DMS53 treated with DMSO at 0.1 percent for 48 hours (cell line): ENCODE measurements at regions not wholly inside any gene's neighbourhood (a gene's known extent, or its start where the extent isn't known, plus 50 kb on each side); places are given as distances from the start of the nearest gene placed in this dataset.

Experiments used
- DNase-seq: peaks from one replicate; lab custom pipeline; 2025; ENCODE audit not compliant: unreplicated experiment; lab: John Stamatoyannopoulos, UW

DNA sequence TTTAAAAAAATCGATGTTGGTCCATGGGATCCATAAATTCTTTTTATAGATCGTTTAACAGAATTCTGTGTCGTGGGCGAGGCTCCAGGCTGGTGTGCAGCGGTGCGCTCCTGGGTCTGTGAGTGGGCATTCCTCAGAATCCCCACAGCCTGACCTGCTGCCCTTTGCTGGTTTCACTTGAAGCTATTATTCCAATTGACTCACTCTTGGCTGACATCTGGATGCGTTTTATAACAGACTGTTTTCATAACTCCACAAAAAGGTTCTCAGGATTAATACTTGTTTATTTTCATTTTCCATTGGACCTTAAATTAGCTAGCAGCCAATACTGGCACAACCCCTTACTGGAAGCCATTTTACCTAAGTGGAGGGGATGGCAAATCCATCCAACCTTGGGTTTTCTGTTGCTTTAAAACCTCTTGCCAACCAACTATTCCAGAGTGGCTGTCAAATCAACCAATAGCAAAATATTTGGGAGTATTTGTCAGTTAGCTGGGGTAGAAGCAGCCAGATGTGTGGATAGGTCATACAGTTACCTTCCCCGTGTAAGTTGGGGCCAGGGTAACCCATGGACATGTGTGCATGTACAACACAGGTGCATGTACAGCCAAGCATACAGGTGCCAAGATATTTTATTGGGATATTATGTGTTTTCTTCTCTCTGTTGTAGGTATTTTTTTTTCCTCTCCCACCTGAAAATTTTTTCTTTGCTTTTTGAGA, 160.7 kb upstream of the ZNF32 start:
- DNase-seq, result no peak

DNA sequence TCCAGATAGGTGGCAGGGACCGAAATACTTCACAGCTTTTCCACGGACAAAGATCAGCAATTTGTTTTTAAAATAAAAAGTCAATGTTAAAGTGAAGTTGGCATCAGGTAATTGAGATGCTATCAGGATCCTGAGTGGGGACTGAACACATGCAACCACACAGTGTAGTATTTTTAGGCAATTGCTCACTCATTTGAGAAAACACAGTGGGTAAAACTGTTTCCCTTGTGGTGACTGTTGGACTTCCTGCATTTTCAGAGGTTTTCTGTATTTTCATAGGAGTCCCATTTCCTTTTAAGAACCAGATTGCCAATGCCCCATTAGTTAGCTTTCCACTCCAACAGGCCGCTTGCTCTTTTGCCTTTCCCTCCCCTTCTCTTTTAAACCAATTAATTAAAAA, 159.5 kb upstream of the ZNF32 start:
- DNase-seq, result no peak

DNA sequence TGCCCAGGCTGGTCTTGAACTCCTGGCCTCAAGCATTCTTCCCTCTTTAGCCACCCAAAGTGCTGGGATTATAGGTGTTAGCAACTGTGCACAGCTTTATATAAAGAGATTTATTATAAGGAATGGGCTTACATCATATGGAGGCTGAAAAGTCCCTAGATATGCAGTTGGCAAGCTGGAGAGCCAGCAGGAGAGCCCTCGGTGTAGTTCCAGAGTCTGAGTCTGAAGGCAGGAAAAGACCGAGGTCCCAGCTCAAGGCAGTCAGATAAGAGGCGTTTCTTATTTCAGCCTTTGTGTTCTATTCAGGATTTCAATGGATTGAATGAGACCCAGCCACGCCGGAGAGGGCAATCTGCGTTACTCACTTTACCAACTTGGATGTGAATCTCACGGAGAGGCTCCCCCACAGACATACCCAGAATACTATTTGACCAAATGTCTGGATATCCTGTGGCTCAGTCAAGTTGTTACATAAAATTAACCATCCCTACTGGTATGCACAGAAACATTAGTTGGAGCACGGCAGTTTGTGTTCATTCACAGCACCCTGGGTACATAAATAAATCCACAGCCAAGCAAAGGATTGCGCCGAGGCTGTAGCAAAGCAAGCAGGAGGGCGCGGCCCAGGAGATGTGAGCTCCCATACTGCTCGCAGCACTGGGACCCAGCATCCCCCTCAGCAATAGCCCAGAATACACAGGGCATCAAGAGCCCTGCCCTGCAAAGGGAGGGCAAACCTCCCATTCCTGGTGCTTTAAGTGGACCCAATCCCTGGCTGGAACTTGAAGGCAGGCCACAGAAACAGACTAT, 158.4 kb upstream of the ZNF32 start:
- DNase-seq, result no peak

DNA sequence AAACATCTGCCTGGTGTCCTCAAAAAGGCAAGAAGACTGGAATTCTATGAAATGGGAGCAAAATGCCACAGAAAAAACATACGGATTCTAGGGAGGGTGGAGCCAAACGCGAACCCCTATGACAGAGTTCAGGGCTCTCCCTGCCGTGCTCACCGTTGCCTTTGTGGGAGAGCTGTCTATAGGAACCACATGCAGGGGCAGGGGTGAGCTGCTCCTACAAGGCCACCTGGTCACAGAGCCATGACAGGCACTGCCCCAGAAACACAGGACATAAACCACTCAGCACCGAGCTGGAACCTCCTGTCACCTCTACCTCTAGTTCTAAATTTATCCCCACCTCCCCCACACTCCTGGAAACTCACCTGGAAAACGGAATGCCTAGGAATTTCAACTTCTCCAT, 155.1 kb upstream of the ZNF32 start:
- no peak for DNase-seq

DNA sequence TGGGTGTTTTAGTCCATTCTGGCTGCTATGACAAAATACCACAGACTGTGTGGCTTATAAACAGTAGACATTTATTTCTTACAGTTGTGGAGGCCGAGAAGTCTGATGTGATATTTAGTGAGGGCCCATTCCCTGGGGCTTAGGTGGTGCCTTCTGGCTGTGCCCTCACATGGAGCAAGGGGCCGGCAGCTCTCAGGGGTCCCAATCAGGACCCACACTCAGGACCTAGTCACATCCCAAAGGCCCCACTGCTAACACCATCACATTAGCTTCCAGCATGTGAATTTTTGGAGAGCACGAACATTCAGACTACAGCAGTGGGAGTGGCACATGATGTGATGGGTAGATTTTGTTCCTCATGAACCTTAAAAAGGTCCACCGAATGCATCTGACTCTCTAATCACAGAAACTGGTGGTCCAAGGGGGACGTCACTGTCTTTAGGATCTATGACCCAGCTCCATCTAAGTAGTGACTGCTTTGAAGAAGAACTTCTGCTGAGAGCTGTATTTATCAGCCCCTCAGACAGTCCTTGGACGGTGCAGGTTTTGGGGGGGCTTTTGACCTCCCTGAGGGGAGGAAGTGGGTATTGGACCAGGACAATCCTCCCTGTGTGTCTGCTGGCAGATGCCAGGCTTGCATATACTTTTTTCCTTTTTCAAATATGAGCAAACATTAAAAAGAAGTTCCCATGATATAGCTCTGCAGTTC, 154.5 kb upstream of the ZNF32 start:
- no peak for DNase-seq

DNA sequence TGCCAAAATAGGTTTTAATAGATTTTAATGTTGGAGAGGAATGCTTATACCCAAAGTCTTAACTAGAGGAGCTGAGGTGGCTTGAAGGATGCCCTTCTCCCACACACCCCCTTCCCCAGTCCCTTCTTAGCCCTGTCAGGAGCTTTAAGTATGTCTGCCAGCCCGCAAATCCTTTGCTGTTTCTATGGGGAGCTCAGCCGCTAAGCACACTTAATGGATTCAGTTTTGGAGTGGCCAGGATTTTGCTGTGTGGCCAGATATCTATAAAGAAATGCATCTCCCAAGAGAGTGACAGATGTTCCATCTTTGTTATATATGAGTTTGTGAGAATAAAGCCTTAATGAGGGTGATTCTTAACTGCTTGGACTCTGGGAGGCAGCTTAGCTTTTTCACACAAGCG, 152.9 kb upstream of the ZNF32 start:
- no peak for DNase-seq

DNA sequence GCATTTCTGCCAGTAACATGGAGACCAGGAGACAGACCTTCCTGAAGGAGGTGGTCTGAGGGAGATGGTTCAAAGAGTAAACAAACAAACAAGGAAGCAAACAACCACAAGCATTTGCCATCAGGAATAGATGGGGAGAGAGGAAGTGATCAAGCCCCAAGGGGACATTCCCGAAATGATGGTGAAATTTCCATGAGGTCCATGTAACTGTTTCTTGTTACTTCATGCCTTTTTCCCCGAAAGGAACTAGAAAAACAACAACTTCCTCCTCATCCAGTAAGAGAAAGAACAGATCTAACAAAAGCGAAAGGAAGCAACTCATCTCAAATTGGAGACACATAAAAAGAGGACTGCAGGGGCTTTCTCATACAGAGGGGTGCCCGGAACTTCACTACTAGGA, 152.5 kb upstream of the ZNF32 start:
- DNase-seq, result no peak

DNA sequence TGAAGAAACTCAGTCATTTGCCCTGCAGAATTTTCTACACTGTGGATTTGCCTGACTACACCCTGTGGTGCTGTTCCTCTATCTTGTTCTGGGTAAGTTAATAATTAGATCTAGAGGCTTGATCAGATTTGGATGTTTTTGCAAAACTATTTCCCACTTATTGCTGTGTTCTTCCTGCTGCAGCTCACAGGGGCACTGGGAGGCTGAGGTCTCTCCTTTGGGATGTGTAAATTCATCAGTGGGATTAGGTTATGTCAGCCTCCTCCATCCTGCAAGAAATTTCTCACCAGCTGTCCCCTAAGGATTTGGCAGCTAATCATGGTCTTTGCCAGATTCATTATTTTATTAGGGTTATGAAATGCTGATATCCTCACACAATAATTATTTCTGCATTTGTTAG, 148.1 kb upstream of the ZNF32 start:
- DNase-seq, result no peak

DNA sequence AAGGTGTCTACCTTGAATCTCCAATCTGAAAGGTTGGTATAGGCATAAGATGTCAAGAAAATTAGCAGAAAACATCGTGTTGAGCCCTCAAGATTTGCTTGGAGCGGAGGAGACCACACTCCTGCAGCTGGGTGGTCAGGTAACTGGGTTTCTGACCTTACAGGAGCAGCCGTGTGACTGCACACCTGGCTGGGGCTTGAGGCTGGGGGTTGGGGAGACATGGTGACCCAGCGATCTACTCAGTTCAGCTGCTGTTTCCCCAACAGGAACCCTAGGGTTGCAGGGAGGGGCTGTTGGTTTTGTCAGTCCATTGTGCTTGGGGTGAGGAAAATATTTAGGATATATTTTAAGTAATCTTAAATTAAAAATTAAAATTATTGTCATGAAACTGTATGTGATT, 147.0 kb upstream of the ZNF32 start:
- DNase-seq, result no peak

DNA sequence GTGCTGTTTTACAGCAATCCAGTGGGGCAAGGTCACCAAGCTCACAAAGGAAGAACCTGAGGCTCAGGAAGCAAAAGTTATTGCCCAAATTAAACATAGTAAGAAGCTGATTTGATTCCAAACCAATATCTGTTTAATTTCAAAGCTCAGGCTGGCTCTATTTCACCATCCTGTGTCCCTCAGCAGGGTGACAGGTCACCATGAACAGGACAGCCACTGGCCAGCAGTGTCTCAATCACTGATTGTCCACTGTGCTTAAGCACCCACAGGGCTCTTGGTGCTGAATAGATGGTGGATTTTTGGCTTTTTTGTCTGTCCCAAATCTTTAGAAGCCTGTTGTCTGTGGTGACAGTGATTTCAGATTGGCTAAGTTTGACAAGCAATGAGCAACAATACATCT, 146.4 kb upstream of the ZNF32 start:
- DNase-seq, result no peak

DNA sequence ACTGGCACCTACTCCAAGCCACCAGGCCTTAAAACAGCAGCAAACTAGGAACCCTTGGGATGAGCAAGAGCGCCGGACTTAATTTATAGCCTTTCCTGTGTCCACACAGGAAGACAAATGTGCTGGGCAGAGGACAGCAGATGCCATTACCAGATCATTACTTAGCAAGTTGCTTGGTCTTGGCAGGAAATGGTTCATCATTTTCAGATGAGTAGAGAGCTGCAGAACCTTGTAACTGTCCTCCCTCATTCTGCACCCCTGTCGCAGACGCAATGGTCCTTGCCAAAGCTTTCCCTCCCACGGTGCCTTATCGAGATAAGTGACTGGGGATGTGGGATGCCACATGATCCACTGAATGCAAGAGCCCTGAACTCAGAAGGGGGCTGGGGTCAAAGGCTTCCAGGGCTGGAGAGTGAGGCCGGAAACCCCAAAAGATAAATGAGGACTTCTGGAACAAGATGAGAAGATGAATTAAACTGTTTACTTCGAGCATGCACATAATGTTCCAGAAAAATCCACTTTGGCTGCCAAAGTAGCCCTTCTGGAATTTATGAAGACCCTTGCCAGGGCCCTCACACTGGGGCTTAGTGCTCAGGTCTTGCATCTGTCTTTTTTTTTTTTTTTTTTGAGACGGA, 145.6 kb upstream of the ZNF32 start:
- DNase-seq, result no peak

DNA sequence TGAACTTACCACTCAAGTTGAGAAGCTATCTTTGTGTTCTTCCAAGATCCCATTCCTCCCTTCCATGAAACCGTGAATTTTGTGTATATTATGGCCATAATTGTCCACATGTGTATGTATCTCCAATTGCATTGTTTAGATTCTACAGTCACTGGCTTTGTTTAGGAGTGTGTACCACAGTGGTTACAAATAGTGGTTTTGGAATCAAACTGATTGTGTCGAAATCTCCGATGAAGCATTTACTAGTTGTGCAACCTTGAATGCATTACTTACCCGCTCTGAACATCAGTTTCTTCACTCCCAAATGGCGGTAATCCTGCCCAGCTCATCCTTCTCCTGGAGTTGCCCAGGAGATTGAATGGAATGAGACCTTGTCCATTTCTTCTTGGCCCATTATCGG, 145.0 kb upstream of the ZNF32 start:
- no peak for DNase-seq

DNA sequence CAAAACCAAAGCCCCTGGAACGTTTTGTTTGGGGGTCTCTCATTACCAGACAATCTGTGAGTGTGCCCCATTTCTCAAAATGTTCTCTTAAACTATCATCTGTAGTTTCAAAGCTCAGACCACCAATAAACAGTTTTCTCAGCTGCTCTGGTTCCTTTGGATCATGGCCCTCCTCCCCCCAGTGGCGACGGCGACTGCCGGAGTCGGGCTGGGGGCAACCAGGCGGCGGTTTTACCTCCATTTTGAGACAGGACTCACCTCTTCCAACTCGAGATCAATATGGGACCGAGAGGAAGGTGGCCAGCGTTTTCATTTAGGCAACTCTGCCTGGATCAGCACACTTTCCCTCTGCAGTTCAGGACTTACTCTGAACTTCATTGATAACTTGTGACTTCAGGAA, 141.5 kb upstream of the ZNF32 start:
- no peak for DNase-seq

DNA sequence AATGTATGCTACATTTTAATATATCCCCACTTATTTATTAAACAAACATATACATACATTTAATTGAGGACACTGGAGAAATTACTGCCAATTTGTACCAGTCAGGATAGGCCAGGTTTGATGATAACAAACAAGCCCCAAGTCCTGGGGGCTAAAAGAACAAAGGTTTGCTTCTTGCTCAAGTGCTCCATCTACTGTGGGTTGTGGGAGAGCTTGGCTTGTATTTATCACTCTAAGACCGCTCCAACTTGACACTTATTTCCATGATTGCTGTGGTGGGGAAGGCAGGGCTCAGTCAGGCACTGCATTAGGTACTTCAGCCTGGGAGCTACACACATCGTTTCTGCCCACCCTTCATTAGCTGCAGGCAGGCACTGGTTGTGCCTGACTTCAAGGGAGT, 136.6 kb upstream of the ZNF32 start:
- no peak for DNase-seq

DNA sequence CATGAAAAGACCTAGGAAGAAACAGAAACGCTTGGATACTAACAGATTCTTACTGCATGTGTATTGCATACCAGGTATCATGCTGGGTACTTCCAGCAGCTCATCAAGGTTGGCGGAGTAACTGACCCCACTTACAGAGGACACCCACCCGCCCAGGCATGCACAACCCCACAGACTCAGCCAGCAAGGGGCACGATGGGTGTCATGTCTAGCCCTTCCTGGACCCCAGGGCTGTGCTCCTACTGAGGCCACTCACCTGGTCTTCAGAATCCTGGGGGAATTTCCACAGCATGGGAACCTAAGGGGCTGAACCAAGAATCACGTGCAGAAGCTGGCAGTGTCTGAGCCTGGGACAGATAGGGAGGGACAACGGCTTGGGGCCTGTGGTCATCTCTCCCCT, 134.1 kb upstream of the ZNF32 start:
- DNase-seq, result no peak

DNA sequence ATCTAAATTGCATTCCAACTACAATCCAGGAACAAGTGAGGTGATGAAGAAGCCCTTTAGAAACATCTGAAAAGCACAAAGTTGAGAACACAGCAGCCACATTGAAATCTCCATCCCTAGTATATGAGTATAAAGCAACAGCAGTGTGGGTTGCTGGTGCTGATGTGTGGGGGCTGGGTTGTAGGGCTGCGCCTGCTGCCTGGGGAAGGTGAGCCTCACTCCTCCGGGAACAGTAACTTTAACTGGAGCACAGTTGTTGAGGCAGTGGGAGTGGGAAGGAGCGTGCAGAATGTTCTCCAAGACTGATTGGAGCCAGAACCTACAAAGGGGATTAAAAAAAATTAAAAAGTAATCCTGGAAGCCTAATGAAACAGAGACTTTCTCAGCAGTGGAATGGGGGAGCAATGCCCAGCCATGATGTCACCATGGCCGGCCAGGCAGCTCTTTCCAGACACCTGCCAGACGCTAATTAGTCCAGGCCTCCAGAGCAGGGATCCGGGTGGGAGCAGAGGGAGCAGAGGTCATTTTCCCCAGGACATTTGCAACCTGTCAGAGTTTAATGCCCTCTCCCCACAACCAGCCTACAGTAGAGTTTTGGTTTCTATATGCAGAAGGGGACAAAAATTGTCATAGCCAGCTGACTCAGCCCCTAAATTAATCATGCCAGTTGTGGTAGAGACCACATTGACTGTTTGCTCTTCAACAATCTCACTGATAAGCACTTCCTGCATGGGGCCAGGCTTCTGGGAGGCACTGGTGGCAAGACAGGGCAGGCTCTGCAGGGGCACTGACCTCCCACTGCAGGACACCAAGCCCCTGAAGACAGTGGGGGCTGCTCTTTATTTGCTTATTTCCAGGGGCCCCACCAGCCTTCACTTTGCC, 133.0 kb upstream of the ZNF32 start:
- DNase-seq, result no peak

DNA sequence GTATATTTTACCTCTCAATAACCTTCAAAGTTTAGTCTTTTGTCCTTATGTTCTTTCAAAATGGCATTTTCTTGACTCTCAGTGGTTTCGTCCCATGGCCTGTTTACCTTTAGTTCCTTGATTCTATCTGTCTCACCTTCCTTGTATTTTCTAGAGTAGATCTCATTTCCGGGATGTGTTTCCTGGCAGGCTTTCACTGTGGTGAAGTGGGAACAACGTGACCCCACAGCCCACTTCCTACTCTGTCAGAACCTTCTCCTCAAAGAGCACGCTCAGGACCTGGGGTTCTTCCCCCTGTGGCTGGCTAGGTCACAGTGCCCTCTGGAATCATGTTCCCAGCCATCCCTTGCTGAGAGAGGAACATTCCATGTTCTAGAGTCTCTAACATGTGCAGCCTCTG, 129.9 kb upstream of the ZNF32 start:
- DNase-seq, result no peak

DNA sequence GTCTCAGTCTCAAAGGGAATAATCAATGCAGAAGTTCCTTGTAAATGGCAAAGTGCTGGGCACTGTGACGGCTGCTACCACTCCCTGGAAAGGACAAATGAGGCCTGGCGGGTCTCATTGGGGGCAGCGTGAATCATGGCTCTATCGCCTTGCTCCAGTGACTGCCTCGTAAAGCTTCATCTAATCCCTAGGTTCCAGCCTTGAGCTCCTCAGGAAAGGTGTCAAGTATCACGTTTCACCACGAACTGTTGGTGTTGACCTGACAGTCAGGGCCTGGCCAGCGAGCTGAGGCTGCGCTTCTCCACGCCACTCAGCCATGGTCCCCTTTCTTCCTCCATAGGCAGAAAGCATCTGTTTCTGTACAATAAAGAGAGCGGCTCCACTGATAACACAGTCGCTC, 126.7 kb upstream of the ZNF32 start:
- no peak for DNase-seq

DNA sequence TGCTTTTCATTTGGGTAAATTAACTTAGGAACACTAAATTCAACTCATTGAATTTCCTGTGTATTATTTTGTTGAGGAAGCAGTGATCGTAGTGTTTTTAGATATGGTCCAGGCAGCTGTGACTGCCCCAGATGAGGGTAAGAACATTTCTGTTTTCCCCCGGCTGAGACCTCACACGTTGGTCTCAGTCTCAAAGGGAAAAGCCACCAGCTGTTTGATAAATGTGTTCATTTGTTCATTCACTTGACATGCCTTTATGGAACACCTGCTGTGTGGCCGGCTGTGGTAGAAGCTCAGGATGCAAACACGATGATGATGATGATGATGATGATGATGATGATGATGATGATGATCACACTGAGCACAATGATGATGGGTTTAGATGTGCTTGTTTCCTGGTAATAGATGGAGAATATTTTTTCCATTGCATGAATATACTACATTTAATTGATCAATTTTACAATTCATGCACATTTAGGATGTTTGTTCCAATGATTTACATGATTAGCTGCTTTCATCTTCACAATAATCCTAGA, 125.6 kb upstream of the ZNF32 start:
- DNase-seq, result no peak

DNA sequence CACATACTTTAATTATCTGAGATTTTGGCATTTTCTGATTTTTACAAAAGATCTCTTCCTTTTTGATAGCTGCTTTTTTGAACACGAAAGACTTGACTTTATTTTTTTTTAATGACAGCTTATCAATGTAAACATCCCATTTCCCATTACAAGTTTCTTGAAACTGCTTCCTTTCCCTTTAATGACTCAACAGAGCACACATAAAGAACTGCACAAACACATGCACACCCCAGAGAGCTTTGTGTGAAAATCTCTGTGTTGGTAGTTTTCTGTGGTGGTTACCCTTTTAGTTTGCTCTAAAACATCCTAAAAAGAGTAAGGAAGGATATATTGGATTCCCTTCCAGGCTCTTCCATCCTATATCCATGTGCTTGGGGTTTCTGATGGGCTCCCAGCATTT, 125.1 kb upstream of the ZNF32 start:
- no peak for DNase-seq
